Activated CD8-positive, alpha-beta memory T cell treated with anti-CD3 and anti-CD28 coated beads for 36 hours (primary cell): ENCODE measurements at regions not wholly inside any gene's neighbourhood (a gene's known extent, or its start where the extent isn't known, plus 50 kb on each side); places are given as distances from the start of the nearest gene placed in this dataset.

ENCODE experiments used
- CTCF ChIA-PET: fragments of 350-600 bp; sonication (Branson Sonifier 250); formaldehyde crosslinking; loops from one replicate; lab custom pipeline; 2021; ENCODE audit warnings: antibody characterized with exemption; lab: Charles Lee
- POLR2A ChIA-PET: fragments of 350-600 bp; sonication (Branson Sonifier 250); formaldehyde crosslinking; loops from one replicate; lab custom pipeline; 2021; ENCODE audit warnings: antibody characterized with exemption; lab: Charles Lee

DNA sequence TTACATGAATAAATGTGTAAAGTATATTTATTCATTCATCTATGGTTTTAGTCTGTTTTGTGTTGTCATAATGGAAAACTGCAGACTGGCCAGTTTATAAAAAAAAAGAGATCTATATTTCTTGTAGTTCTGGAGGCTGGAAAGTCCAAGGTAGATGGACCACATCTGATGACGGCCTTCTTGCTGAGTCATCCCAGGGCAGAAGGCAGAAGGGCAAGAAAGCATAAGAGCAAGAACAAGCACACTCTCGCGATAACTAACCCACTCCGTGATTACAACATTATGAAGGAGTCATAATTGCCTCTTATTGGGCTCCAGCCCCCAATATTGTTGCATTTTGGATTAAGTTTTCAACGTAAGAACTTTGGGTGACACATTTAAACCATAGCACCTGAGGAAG lies 180.4 kb upstream of the DAB2 start:
- CTCF ChIA-PET: no interaction called here

DNA sequence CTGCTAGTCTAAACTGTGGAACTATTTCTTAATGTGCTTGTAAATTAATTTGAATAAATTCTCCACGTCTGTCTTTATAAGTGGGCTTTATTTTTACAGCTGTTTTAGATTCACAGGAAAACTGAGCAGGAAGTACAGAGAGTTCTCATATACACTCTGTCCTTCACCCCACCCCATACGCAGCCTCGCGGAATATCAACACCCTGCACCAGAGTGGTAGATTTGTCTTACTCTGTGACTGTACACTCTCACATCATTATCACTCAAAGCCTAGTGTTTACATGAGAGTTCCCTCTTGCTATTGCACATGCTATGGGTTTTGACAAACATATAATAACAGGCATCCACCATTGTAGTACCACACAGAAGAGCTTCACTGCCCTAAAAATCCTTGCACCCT lies 179.7 kb upstream of the DAB2 start:
- CTCF ChIA-PET: no interaction called here
- POLR2A ChIA-PET: no interaction called here

More for the DNA sequence above, 180.4 kb upstream of the DAB2 start:
- POLR2A ChIA-PET: no interaction called here

DNA sequence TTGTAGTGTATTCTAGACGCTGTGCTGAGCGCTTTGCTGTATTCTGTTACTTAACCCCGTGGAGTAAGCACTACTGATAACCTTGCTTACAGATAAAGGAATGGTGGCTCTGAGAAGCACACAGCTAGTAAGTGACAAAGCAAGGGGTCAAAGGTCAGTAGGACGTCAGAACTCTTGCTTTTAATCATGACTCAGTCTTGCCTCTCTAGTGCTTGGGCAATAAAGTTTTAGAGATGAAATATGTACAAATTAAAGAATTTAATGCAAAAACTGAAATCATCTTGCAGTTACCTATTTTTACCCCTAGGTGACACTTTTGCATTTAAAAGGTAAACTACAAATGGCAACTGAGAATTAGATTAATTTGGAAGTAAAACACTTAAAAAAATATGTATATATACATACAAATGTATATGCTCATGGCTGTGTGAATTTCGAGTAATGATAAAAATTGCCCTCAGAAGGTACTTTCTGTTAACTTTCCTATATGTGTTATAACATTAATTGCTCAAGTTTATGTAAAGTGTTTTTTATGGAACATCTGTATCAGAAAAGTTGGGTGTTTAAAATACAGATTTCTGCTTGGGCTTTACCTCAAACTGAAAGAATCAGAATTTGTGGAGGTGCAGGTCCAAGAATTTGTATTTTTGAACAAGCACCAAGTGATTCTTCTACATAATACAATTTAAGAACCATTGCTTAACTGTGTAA lies 175.1 kb upstream of the DAB2 start:
- ChIA-PET POLR2A (no interaction called here), CTCF (interaction anchor here (1.0 kb wide), 1 partner anchor 349 kb away, joined by 3 read pairs; no protein-coding TSS in a partner anchor)

DNA sequence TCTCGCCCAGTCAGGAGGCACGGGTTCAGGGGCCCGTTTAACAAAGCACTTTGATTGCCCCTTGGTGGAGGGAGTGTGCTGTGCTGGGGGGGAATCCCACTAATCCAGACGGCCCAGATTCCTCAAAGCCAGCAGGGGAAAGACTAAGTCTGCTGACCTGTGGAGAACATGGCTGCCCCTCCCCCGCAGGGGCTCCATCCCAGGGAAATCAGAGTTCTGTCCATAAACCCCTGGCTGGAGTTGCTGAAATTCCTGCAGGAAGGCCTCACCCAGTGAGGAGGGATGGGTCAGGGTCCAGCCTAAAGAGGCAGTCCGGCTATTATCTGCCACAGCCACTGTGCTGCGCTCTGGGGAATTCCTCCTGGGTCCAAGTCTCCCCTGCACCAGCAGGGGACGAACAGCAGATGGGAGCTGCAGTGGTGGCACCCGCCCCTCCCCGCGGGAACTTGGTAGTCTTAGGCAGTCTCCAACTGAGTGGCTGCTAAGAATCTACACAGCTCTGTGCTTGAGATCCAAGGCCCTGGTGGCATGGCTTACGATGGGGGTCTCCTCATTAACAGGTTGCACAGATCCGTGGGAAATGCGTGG lies 174.0 kb upstream of the DAB2 start:
- ChIA-PET CTCF (interaction anchor here (1.0 kb wide), 1 partner anchor 351 kb away, joined by 3 read pairs; no protein-coding TSS in a partner anchor), POLR2A (no interaction called here)

DNA sequence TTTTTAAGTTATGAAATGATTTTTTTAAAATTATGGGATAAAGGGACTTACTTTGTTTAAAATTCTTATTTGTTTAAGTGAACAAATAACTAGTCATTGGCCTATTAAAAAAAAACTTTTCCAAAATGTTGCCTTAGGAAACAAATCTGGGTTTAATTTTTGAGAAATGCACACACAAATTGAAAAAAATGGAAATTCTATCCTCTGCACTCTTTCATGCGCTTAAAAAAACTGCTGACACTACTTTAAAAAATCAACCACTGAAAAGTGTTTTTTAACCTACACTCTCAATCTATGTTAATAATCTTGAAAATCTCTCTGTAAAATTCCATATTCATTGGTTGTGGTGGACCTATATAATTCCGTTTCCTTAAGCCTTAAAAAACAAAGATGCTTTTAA lies 163.4 kb upstream of the DAB2 start:
- ChIA-PET POLR2A (no interaction called here), CTCF (no interaction called here)

DNA sequence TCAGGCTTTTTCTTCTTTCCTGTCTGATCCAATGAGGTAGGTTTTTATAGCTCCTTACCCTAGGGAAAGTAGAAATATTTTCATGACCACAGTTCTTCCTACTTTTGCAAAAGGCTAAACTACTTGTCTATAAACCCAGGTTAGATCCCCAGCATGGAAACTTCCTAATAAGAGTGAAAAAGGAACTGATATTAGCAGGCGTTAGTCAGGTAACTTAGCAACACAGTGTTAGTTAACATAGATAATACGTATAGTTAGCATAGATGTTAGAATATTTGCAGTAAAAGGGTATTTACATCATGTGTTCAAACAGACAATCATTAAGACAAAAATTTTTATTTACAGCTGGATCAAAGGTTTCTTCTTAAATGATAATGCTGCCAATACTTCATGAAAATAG lies 162.9 kb upstream of the DAB2 start:
- ChIA-PET POLR2A (no interaction called here), CTCF (no interaction called here)

DNA sequence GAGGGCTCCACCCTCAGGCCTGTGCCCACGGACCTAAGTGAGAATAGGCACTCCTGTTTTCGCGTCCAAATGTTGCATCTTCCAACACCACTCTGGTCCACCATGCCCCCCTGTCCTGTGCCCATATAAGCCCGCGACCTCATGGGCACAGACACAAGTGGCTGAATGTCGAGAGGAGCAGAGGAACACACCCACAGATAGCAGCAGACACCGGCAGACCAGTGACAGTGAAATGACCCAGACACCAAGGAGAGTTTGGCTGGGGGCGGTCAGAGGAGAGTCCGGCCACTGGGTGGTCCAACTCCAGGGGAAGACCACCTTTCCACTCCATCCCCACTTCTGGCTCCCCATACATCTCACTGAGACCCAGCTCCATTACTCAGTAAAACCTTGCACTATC lies 161.4 kb upstream of the DAB2 start:
- POLR2A ChIA-PET: no interaction called here
- CTCF ChIA-PET: no interaction called here

DNA sequence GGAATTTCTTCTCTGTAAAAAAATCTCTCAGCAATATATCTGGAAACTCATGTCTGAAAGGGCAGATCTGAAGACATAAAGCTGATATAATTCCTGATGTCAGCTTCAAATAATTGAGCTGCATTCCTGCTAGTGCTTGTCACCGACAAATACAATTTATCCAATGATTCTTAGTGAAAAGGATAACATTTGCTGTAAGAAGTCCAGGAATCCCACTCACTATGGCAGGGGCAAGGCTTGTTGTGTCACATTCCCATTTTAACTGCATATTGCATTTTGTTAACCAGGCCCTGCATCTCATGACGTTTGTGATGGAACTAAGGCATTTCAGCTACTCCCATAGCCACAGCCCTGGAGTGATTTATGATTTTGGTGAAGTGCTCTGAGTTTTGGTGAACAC lies 160.1 kb upstream of the DAB2 start:
- POLR2A ChIA-PET: no interaction called here
- CTCF ChIA-PET: interaction anchor here (1.0 kb wide), 1 partner anchor 14 kb away, joined by 3 read pairs; no protein-coding TSS in a partner anchor

DNA sequence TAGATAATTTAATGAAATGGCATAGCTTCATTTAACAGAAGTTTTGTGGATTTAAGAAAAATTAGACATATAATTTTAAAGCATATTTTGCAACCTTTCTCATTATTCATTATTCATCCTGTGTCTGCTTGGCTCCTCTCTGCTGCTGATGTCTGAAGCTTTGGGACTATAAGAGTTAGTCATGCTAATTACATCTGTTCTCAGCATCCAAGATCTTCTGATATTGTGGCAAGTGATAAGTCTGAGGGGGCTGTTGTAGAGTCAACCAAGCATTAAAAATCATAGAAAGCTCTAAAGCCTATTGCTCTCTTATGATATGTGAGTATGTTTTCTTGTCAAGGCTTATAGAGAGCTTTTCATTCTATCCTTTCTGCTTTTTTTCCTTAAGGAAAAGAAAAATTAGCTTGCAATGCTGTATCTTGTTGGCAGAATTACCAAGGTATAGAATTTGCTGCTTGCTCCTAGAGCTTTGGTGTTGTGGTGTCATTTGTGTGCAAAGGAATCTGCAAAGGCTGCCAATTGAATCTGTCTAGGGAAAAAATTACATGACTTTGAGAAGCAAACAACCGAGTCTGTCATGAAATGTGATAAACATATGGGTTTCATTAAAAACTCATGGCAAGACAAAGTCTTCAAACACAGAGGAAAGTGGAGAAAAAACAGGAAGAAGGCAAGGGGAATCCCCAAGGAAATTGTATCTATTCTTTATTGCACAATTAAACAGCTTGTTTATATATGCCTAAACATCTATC lies 156.1 kb upstream of the DAB2 start:
- ChIA-PET POLR2A (no interaction called here), CTCF (no interaction called here)

DNA sequence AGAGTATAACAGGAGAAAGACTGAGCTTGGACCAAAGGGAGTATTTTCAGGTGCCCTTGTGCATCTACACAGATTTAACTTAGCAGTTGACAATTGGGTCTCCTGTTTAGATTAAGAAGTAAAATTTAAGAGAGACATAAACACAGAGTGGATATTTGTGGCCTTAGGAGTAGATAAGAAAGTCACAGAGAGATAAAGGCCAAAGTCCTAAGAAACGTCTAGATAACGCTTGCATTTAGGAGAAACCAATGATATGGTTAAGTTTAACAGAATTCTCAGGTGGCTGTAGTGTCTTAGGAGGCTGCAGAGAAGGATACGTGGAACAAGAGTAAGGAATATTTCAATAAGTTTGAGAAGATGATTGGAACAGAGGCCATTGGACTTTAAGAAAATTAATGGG lies 155.0 kb upstream of the DAB2 start:
- ChIA-PET POLR2A (no interaction called here), CTCF (no interaction called here)

DNA sequence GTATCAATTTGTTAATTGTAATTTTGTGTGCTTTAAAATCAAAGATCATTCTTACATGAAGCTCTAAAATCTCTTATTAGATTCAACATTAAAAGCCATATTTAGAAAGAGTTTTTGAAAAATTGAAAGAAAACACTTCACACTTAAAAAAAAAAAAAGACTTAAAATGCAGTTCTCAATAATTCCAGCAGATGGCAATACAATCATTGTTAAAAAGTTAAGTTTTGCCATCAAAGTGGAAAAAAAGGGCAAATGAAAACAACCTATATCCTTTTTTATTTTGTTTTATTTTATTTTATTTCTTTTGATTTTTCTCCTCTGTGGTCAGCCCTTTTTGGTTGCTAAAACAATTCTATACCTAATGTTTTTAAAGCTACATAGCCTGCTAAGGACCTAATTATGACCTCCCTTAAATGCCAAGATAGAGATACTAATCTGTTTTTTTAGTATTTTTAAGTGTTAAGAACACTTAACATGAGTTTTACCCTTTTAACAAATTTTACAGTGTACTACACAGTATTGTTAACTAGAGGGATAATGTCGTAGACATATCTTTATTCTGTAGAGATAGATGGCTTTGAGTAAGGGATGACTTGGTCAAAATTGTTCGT lies 154.2 kb upstream of the DAB2 start:
- ChIA-PET POLR2A (no interaction called here), CTCF (interaction anchor here (0.6 kb wide), 2 partner anchors 10 to 1140 kb away, joined by 3 read pairs; no protein-coding TSS in a partner anchor)

DNA sequence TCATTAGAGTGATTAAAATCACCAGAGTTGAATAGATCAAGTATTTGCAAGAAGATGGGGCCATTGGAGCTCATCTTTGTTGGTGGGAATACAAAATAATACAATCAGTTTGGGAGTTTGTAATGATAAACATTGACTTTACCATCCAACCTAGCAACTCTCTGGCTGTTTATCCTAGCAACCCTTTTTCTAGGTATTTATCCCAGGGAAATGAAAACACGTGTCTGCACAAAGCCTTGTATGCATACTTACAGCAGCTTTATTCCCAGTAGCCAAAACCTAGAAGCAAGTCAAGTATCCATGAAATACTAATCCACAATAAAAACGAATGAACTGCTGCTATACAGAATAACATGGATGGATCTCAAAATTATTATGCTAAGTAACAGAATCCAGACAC lies 152.7 kb upstream of the DAB2 start:
- POLR2A ChIA-PET: no interaction called here
- CTCF ChIA-PET: no interaction called here

DNA sequence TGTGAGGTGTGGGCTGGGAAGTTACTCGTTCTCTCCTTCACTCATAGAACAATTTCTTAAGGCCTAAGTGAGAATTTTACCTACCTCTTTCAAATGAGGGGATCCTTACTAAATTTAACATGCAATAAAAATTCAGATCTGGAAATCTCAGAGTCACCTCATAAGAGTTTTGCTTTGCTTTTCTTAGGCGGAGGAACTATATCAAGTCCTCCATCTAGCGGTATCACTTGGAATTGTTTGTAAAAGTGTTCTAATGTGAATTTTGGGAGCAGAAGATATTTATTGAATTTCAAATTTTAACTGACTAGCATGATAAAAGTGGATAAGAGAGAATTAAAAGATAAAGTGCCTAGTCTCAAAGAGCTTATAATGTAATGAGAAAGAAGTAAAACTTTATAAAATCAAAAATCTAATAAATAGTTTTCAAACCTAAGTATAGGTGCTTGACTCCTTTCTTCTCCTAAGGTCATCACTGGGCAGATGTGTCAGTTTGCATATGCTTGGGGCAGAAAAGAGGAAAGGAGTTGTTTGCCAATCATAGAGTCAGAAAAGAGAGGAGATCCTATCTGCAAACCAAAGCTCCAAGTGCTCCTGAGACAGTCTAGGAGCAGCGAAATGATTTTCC lies 145.7 kb upstream of the DAB2 start:
- CTCF ChIA-PET: interaction anchor here (1.4 kb wide), 1 partner anchor 14 kb away, joined by 3 read pairs; no protein-coding TSS in a partner anchor
- POLR2A ChIA-PET: no interaction called here

DNA sequence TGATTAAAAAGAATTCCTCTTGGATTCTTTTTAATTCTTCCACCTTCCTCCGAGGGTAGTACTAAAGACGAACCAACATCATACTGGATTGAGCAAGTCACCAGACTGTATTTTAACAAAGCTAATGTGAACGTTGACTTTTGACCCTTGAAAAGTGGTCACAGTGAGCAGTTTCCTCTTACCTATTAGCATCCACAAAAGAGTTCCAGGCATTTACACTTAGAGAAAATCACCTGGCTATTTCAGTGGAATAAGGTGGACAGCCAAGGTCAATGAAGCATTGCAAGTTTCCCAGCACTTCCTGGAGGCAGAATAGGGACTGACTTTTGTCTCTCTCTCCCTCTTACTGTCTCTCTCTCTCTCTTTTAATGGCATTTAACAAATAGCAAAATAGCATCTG lies 145.1 kb upstream of the DAB2 start:
- ChIA-PET CTCF (no interaction called here), POLR2A (no interaction called here)

DNA sequence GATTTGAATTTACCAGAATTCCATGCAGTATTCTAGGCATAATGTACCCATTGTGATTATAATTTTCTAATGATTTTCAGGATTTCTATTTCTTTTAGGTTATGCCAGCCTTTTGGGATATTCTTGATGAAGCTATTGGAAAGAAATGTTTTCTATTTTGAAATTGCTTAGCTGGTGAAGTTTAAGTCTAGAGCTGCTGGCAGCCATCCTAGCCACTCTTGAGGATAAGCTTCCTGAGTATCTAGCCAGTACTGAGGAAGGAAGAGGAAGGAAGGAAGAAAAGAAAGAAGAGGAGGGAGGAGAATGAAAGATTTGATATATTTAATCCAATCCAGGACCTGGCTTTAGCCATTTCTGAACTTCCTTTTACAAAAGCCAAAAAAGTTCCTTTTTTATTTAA lies 142.1 kb upstream of the DAB2 start:
- POLR2A ChIA-PET: no interaction called here
- CTCF ChIA-PET: interaction anchor here (1.2 kb wide), 1 partner anchor 191 kb away, joined by 4 read pairs; no protein-coding TSS in a partner anchor

DNA sequence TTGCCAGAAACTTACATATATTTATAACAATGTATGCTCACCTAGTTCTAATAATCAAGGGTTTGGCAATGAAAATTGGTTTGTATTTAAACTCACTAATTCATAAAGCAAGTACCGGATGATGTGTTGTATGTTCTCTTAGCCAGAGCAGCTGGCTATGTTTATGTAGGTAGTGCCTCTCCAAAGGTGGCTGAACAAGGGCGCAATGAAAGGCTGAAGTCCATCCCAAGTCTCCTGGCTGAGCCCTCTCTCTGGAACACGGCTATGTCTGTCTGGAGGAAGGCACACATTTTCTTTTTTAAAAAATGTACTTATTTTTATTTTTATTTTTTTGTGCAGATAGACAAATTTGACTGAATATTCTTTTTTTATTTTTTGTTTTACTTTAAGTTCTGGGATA lies 141.2 kb upstream of the DAB2 start:
- ChIA-PET CTCF (no interaction called here), POLR2A (no interaction called here)

DNA sequence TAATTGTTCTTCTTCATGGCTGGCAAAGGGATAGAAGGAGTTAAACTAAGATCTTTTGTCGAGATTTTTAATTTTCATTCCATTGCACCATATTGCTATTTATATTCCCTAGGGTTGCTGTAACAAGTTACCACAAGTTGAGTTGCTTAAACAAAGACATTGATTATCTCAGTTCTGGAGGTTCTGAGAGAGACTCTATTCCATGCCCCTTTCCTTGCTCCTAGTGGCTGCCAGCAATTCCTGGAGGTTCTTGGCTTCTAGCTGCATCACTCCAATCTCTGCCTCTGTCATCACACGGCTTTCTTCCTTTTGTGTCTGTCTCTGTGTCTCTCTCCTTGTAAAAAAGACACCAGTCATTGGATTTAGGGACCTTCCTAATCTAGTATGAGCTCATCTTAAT lies 136.6 kb upstream of the DAB2 start:
- ChIA-PET POLR2A (no interaction called here), CTCF (no interaction called here)

DNA sequence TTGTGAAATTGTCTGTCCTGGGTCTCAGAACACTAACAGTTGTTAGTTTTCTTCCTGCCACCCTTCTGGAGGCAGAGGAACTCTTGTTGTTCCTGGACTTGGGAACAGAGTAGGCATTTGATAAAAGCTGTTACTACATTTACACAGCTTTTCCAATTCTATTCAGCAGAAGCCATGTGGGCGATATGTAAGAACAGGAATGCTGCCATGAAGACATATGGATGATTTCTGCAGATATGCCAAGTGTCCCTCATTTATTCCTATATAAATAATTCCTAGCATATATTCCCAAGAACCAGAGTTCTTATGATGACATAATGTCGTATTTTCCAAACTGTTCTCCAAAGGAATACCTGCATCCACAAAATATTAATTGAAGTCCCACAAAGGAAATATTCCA lies 135.9 kb upstream of the DAB2 start:
- CTCF ChIA-PET: no interaction called here
- POLR2A ChIA-PET: no interaction called here

DNA sequence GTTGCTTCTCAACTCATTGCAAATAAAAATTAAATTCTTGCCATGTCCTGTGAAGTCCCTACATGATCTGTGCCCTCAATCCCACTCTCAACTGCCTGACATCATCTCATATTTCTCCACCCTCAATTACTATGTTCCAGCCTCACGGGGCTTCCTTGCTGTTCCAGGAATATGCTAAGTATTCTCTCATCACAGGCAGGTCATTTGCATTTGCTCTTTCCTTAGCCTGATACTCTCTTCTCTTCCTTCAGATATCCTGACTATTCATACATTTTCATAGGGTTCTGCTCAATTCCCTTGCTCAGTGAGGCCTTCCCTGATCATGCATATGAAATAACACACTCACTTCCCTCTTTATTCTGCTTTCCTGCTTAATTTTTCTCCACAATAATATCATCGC lies 135.1 kb upstream of the DAB2 start:
- ChIA-PET POLR2A (no interaction called here), CTCF (no interaction called here)

DNA sequence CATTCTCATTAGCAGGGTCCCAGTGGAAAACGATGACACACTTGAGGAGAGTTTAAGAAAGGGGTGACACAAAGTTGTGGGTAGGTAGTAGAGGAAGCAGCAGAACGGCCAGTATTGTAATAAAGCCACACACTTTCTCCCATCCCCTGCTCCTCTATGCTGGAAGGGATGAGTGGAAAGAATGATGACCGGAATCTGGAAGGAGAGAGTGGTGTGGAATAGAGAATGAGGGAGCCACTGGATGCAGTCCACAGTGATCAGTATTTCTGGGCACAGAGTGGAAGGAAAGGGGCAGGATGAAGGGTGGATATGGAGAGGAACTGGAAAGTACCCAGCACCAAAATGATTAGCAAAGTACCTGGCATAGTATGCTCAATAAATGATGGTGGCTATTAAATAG lies 133.8 kb upstream of the DAB2 start:
- ChIA-PET POLR2A (no interaction called here), CTCF (no interaction called here)
